OCI-LY7 (cell line): ENCODE measurements at regions not wholly inside any gene's neighbourhood (a gene's known extent, or its start where the extent isn't known, plus 50 kb on each side); places are given as distances from the start of the nearest gene placed in this dataset.

Experiments
- EZH2phosphoT487 ChIP-seq: fragments of 200-600 bp; sonication (generic); IDR thresholded peaks from 2 replicates; pipeline ENCODE4 v1.6.1; 2018; ENCODE audit warnings: low read depth, borderline replicate concordance, mild to moderate bottlenecking, mixed run types, antibody characterized with exemption, low read length, moderate library complexity, mixed read lengths
- TF ChIP-seq, protein P1 (sequence below): fragments of 200-600 bp; sonication (generic); conservative IDR thresholded peaks from 2 replicates; pipeline ENCODE4 v1.5.1; 2014; ENCODE audit warnings: mild to moderate bottlenecking, antibody characterized with exemption, low read length, moderate library complexity, mixed read lengths

GRCh38 chr9:79325501-79325900 lies 246.3 kb upstream of the TLE4 start:
- TF ChIP-seq, protein P1, sequence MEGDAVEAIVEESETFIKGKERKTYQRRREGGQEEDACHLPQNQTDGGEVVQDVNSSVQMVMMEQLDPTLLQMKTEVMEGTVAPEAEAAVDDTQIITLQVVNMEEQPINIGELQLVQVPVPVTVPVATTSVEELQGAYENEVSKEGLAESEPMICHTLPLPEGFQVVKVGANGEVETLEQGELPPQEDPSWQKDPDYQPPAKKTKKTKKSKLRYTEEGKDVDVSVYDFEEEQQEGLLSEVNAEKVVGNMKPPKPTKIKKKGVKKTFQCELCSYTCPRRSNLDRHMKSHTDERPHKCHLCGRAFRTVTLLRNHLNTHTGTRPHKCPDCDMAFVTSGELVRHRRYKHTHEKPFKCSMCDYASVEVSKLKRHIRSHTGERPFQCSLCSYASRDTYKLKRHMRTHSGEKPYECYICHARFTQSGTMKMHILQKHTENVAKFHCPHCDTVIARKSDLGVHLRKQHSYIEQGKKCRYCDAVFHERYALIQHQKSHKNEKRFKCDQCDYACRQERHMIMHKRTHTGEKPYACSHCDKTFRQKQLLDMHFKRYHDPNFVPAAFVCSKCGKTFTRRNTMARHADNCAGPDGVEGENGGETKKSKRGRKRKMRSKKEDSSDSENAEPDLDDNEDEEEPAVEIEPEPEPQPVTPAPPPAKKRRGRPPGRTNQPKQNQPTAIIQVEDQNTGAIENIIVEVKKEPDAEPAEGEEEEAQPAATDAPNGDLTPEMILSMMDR, result no peak
- TF ChIP-seq EZH2phosphoT487, result no peak
